IMR-90 (cell line): ENCODE measurements at regions not wholly inside any gene's neighbourhood (a gene's known extent, or its start where the extent isn't known, plus 50 kb on each side); places are given as distances from the start of the nearest gene placed in this dataset.

Source experiments
- ATAC-seq: fragments of 200-7000 bp; cut with Tn5 transposase; 2 replicates; pipeline ENCODE4 v1.9.1; 2020; ENCODE audit warnings: low read depth, mild to moderate bottlenecking, moderate library complexity
- BruUV-seq: library from RNA; stranded (reverse); fragments of 400-500 nt; replicated peaks from 2 replicates; lab custom pipeline; 2021; lab: Mats Ljungman, UMichigan
- CTCF ChIA-PET: fragments of 300-600 bp; formaldehyde crosslinking; extraction: SDS; loops from one replicate; lab custom pipeline; 2021; ENCODE audit warnings: antibody characterized with exemption; lab: Yijun Ruan, JAX
- POLR2A ChIA-PET: fragments of 300-600 bp; sonication (Branson Sonifier 250); formaldehyde crosslinking; loops from one replicate; lab custom pipeline; 2022; ENCODE audit warnings: antibody characterized with exemption; ENCODE audit not compliant: unreplicated experiment; lab: Charles Lee
- DNase-seq: peaks from one replicate; pipeline ENCODE4 v3.0.0; 2013
- H2AFZ ChIP-seq: replicated peaks from 2 replicates; pipeline ENCODE3; 2013; ENCODE audit warnings: low read length, mild to moderate bottlenecking; ENCODE audit not compliant: poor library complexity
- H2AK5ac ChIP-seq: 2 replicates; pipeline ENCODE4 v1.6.1; 2013; ENCODE audit warnings: low read depth, low read length, inconsistent platforms
- H2AK9ac ChIP-seq: replicated peaks from 2 replicates; pipeline ENCODE3; 2013; ENCODE audit warnings: mild to moderate bottlenecking, low read depth, low read length, moderate library complexity; ENCODE audit not compliant: poor library complexity
- H2BK120ac ChIP-seq: 2 replicates; pipeline ENCODE4 v1.6.1; 2013; ENCODE audit warnings: low read depth, low read length, inconsistent platforms
- H2BK15ac ChIP-seq: 3 replicates; pipeline ENCODE4 v1.6.1; 2013; ENCODE audit warnings: low read depth, low read length, inconsistent platforms
- H2BK20ac ChIP-seq: 2 replicates; pipeline ENCODE4 v1.6.1; 2013; ENCODE audit warnings: low read depth, mild to moderate bottlenecking, inconsistent platforms, low read length, moderate library complexity
- H2BK5ac ChIP-seq: 2 replicates; pipeline ENCODE4 v1.6.1; 2013; ENCODE audit warnings: mild to moderate bottlenecking, low read depth, low read length, inconsistent platforms; ENCODE audit not compliant: poor library complexity, severe bottlenecking
- H3K14ac ChIP-seq: replicated peaks from 2 replicates; pipeline ENCODE4 v1.6.1; 2013; ENCODE audit warnings: low read depth, low read length, inconsistent platforms
- H3K18ac ChIP-seq: 2 replicates; pipeline ENCODE4 v1.6.1; 2013; ENCODE audit warnings: low read depth, low read length, control low read depth
- H3K23ac ChIP-seq: 2 replicates; pipeline ENCODE4 v1.6.1; 2013; ENCODE audit warnings: low read depth, low read length, inconsistent platforms
- H3K27ac ChIP-seq: 2 replicates; pipeline ENCODE4 v1.5.1; 2013; ENCODE audit warnings: mild to moderate bottlenecking, control low read depth, low read length; ENCODE audit not compliant: insufficient read depth
- H3K27me3 ChIP-seq: 2 replicates; pipeline ENCODE4 v1.6.1; 2013; ENCODE audit warnings: low read length; ENCODE audit not compliant: control insufficient read depth, insufficient read depth
- H3K36me3 ChIP-seq: 2 replicates; pipeline ENCODE4 v1.6.1; 2013; ENCODE audit warnings: low read length, mixed read lengths; ENCODE audit not compliant: control insufficient read depth, insufficient read depth
- H3K4ac ChIP-seq: 2 replicates; pipeline ENCODE4 v1.6.1; 2013; ENCODE audit warnings: low read depth, low read length, inconsistent platforms
- H3K4me1 ChIP-seq: 2 replicates; pipeline ENCODE4 v1.6.1; 2013; ENCODE audit warnings: low read length, mixed read lengths; ENCODE audit not compliant: control insufficient read depth, insufficient read depth
- H3K4me2 ChIP-seq: 2 replicates; pipeline ENCODE4 v1.6.1; 2013; ENCODE audit warnings: low read depth, mild to moderate bottlenecking, control low read depth, low read length, moderate library complexity
- H3K4me3 ChIP-seq: 2 replicates; pipeline ENCODE4 v1.5.1; 2013; ENCODE audit warnings: low read depth, mild to moderate bottlenecking, control low read depth, low read length, moderate library complexity; ENCODE audit not compliant: insufficient read depth
- H3K56ac ChIP-seq: 2 replicates; pipeline ENCODE4 v1.6.1; 2013; ENCODE audit warnings: low read length, inconsistent platforms; ENCODE audit not compliant: insufficient read depth; ENCODE audit errors: extremely low read depth
- H3K79me1 ChIP-seq, 2 experiments: 2 replicates each; pipeline ENCODE4 v1.6.1; 2013; ENCODE audit warnings: low read length in 2 of 2, inconsistent platforms in 1 of 2, low read depth in 1 of 2
- H3K9ac ChIP-seq: 2 replicates; pipeline ENCODE4 v1.6.1; 2013; ENCODE audit warnings: low read depth, low read length, control low read depth
- H3K9me1 ChIP-seq: 2 replicates; pipeline ENCODE4 v1.6.1; 2013; ENCODE audit warnings: low read length, inconsistent platforms; ENCODE audit not compliant: insufficient read depth
- H3K9me3 ChIP-seq: 2 replicates; pipeline ENCODE4 v1.6.1; 2013; ENCODE audit warnings: low read length; ENCODE audit not compliant: control insufficient read depth, insufficient read depth
- H4K20me1 ChIP-seq: 2 replicates; pipeline ENCODE4 v1.6.1; 2013; ENCODE audit warnings: low read length, inconsistent platforms; ENCODE audit not compliant: insufficient read depth
- H4K5ac ChIP-seq: 2 replicates; pipeline ENCODE4 v1.6.1; 2013; ENCODE audit warnings: mild to moderate bottlenecking, low read depth, low read length, control low read depth
- H4K8ac ChIP-seq, 2 experiments: 2 replicates each; pipeline ENCODE4 v1.6.1; 2013; ENCODE audit warnings: low read depth in 2 of 2, low read length in 2 of 2, control low read depth in 1 of 2, inconsistent platforms in 1 of 2
- H4K91ac ChIP-seq: 2 replicates; pipeline ENCODE4 v1.6.1; 2013; ENCODE audit warnings: low read depth, low read length, inconsistent platforms; ENCODE audit not compliant: insufficient read depth
- BHLHE40 ChIP-seq: fragments of 150-350 bp; IDR thresholded peaks from 2 replicates; pipeline ENCODE4 v1.6.1; 2016; ENCODE audit warnings: mild to moderate bottlenecking, low read depth, low read length
- CEBPB ChIP-seq: IDR thresholded peaks from 2 replicates; pipeline ENCODE4 v1.6.1; 2012; ENCODE audit warnings: low read depth, low read length, improper control_type of control experiment
- CHD1 ChIP-seq: IDR thresholded peaks from 2 replicates; pipeline ENCODE4 v1.6.1; 2012; ENCODE audit warnings: low read depth, low read length, improper control_type of control experiment
- CTCF ChIP-seq: conservative IDR thresholded peaks from 2 replicates; pipeline ENCODE4 v1.5.1; 2012; ENCODE audit warnings: mild to moderate bottlenecking, low read depth, low read length, improper control_type of control experiment
- ELK1 ChIP-seq: fragments of 150-350 bp; IDR thresholded peaks from 2 replicates; pipeline ENCODE4 v1.6.1; 2016; ENCODE audit warnings: low read depth, mild to moderate bottlenecking, low read length, moderate library complexity, borderline replicate concordance
- FOS ChIP-seq: fragments of 150-350 bp; IDR thresholded peaks from 2 replicates; pipeline ENCODE4 v1.6.1; 2016; ENCODE audit warnings: low read depth, low read length
- MAFK ChIP-seq: IDR thresholded peaks from 2 replicates; pipeline ENCODE4 v1.6.1; 2012; ENCODE audit warnings: low read depth, low read length, improper control_type of control experiment
- MAZ ChIP-seq: IDR thresholded peaks from 2 replicates; pipeline ENCODE4 v1.6.1; 2012; ENCODE audit warnings: low read depth, mild to moderate bottlenecking, low read length, improper control_type of control experiment, moderate library complexity, borderline replicate concordance
- MXI1 ChIP-seq: IDR thresholded peaks from 2 replicates; pipeline ENCODE4 v1.6.1; 2012; ENCODE audit warnings: low read depth, mild to moderate bottlenecking, low read length, moderate library complexity, borderline replicate concordance
- NFE2L2 ChIP-seq: fragments of 150-350 bp; IDR thresholded peaks from 2 replicates; pipeline ENCODE4 v1.6.1; 2016; ENCODE audit warnings: low read depth, mild to moderate bottlenecking, low read length
- POLR2A ChIP-seq: IDR thresholded peaks from 2 replicates; pipeline ENCODE4 v1.6.1; 2012; ENCODE audit warnings: mild to moderate bottlenecking, low read depth, low read length
- RAD21 ChIP-seq: IDR thresholded peaks from 2 replicates; pipeline ENCODE4 v1.6.1; 2012; ENCODE audit warnings: low read length, improper control_type of control experiment
- RCOR1 ChIP-seq: IDR thresholded peaks from 2 replicates; pipeline ENCODE4 v1.6.1; 2012; ENCODE audit warnings: mild to moderate bottlenecking, low read length, improper control_type of control experiment; ENCODE audit not compliant: insufficient replicate concordance
- RFX5 ChIP-seq: IDR thresholded peaks from 2 replicates; pipeline ENCODE4 v1.8.0; 2012; ENCODE audit warnings: low read depth, mild to moderate bottlenecking, low read length, moderate library complexity
- SMC3 ChIP-seq: fragments of 150-350 bp; IDR thresholded peaks from 2 replicates; pipeline ENCODE4 v1.6.1; 2016; ENCODE audit warnings: low read depth, mild to moderate bottlenecking, antibody characterized with exemption, low read length, moderate library complexity
- USF2 ChIP-seq: fragments of 150-350 bp; IDR thresholded peaks from 2 replicates; pipeline ENCODE4 v1.6.1; 2017; ENCODE audit warnings: mild to moderate bottlenecking, antibody characterized with exemption, low read length, low read depth
- WGBS, 2 experiments: methylation state at CpG; one replicate each; pipeline versions ENCODE4 v1.1.5 to v1.1.7; 2013; ENCODE audit warnings: missing lambda C conversion rate in 2 of 2; ENCODE audit not compliant: insufficient read length in 1 of 2; ENCODE audit errors: extremely low coverage in 2 of 2; 5-methylcytosine and 5-hydroxymethylcytosine counted together
- dilution Hi-C: fragments of 300-500 bp; cut with HindIII; formaldehyde crosslinking; loops from one replicate; pipeline ENCODE4 v1.14.3; 2018; ENCODE audit warnings: low sequenced_read_pairs; ENCODE audit not compliant: unreplicated experiment
- in situ Hi-C: fragments of 300-500 bp; cut with MboI; formaldehyde crosslinking; loops from 3 replicates; pipeline ENCODE4 v1.14.3; 2019; ENCODE audit warnings: low sequenced_read_pairs, inconsistent platforms, mixed read lengths
- intact Hi-C: fragments of 100-400 bp; cut with micrococcal nuclease; formaldehyde crosslinking; loops from 2 replicates; pipeline ENCODE4 v1.10.0; 2022

GRCh38 chr2:12074126-12074844 is 327.9 kb downstream of the LPIN1 start:
- no peaks in the 10 kb centered on the region for H3K79me1 ChIP-seq
- H2AFZ ChIP-seq: no peak overlapping the region
- no peak overlapping the region for H2AK9ac ChIP-seq
- H3K14ac ChIP-seq: no peak overlapping the region
- dilution Hi-C loops: no loop called here
- no TSS peak for BruUV-seq
- H3K9me1 ChIP-seq: no peaks in the 10 kb centered on the region
- H3K56ac ChIP-seq: no peak overlapping the region
- H2BK15ac ChIP-seq: no peak overlapping the region
- CTCF ChIA-PET: no interaction called here
- no peak overlapping the region for H4K91ac ChIP-seq
- no peak overlapping the region for H3K4me2 ChIP-seq
- H3K9me3 ChIP-seq: no peaks in the 10 kb centered on the region
- no CpG with 5 or more reads among the region's 7 CpGs for WGBS, 2 experiments
- no peak overlapping the region for H2BK120ac ChIP-seq
- H2BK5ac ChIP-seq: no peak overlapping the region
- no peaks in the 10 kb centered on the region for H3K27me3 ChIP-seq
- intact Hi-C loops: no loop called here
- H3K4ac ChIP-seq: no peak overlapping the region; the same call in 1 of the 2 replicates
- H4K5ac ChIP-seq: no peak overlapping the region
- H3K4me3 ChIP-seq: no peak overlapping the region
- no peak for ATAC-seq
- H2BK20ac ChIP-seq: no peak overlapping the region
- no peaks in the 10 kb centered on the region for H4K20me1 ChIP-seq
- H4K8ac ChIP-seq: no peak overlapping the region
- H3K18ac ChIP-seq: no peak overlapping the region
- H2AK5ac ChIP-seq: peak overlapping the region; percentile 27; the same call in 1 of the 2 replicates
- POLR2A ChIA-PET: no interaction called here
- H3K36me3 ChIP-seq: no peaks in the 10 kb centered on the region
- peaks cover 2% of the 10 kb centered on the region; the same call in 1 of the 2 replicates for H3K4me1 ChIP-seq
- in situ Hi-C loops: no loop called here
- H3K9ac ChIP-seq: no peak overlapping the region
- H3K23ac ChIP-seq: no peak overlapping the region
- H3K27ac ChIP-seq: no peak overlapping the region
- no peak for TF ChIP-seq FOS
- TF ChIP-seq RFX5: no peak
- TF ChIP-seq SMC3: no peak
- no peak for TF ChIP-seq CTCF
- TF ChIP-seq NFE2L2: no peak
- no peak for TF ChIP-seq POLR2A
- no peak for TF ChIP-seq MXI1
- TF ChIP-seq MAZ: no peak
- no peak for TF ChIP-seq MAFK
- TF ChIP-seq CEBPB: no peak
- TF ChIP-seq RAD21: no peak
- TF ChIP-seq ELK1: no peak
- no peak for TF ChIP-seq RCOR1
- no peak for TF ChIP-seq BHLHE40
- no peak for TF ChIP-seq USF2
- no peak for TF ChIP-seq CHD1
- no peak for DNase-seq
